ENCODE measurements at regions not wholly inside any gene's neighbourhood (a gene's known extent, or its start where the extent isn't known, plus 50 kb on each side); places are given as distances from the start of the nearest gene placed in this dataset.
"Not testable (repeated sequence)": the region's sequence is repeated elsewhere in the genome, so short reads cannot be mapped to it uniquely, and the experiment has no call there.

DNA sequence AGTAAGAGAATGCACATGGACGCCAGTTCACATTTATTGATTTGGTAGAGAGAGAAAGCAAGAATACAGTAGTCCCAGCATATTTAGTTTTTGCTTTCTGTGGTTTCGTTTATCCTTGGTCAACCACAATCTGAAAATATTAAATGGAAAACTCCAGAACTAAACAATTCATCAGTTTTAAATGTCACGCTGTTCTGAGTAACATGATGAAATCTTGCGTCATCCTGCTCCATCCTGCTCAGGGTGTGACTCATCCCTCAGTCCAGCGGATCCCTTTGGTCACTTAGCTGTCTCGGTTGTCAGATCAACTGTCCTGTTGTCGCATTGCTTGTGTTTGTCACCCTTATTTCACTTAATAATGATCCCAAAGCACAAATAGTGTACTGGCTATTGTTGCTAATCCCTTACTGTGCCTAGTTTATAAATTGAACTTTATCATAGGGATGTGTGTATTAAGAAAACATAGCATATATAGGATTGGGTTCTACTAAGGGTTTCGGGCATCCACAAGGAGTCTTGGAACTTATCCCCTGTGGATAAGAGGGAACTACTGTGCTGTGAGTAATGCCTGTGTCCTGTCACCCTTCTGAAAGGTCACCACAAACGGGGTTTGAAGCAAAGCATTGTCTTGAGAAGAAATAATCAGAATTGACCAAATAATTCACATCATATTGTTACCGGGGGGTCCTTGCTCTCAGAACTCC is 73.6 kb downstream of the OTUD1 start:
- H3K36me3 ChIP-seq, result no peaks in the 10 kb centered on the region
- intact Hi-C loops (cut with DNase I), result loop anchor here in 1 of 10 donors (10.0 kb wide), 1 partner anchor 348 kb away; no protein-coding TSS in a partner anchor
- no peak overlapping the region for H3K27ac ChIP-seq
- TF ChIP-seq, protein P1, sequence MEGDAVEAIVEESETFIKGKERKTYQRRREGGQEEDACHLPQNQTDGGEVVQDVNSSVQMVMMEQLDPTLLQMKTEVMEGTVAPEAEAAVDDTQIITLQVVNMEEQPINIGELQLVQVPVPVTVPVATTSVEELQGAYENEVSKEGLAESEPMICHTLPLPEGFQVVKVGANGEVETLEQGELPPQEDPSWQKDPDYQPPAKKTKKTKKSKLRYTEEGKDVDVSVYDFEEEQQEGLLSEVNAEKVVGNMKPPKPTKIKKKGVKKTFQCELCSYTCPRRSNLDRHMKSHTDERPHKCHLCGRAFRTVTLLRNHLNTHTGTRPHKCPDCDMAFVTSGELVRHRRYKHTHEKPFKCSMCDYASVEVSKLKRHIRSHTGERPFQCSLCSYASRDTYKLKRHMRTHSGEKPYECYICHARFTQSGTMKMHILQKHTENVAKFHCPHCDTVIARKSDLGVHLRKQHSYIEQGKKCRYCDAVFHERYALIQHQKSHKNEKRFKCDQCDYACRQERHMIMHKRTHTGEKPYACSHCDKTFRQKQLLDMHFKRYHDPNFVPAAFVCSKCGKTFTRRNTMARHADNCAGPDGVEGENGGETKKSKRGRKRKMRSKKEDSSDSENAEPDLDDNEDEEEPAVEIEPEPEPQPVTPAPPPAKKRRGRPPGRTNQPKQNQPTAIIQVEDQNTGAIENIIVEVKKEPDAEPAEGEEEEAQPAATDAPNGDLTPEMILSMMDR (IDR thresholded peaks at IDR 0.05), result no peak
- H3K4me1 ChIP-seq, result peaks cover 0 to 3% (median 0%) of the 10 kb centered on the region in 9 donors
- DNase-seq (no peak), ATAC-seq (no peak)
- H3K9me3 ChIP-seq, result no peaks in the 10 kb centered on the region
- 85% methylated on average over 10 of the region's 10 CpGs for WGBS, 2 donors
- H3K27me3 ChIP-seq, result no peaks in the 10 kb centered on the region
- H3K4me3 ChIP-seq, result no peak overlapping the region

DNA sequence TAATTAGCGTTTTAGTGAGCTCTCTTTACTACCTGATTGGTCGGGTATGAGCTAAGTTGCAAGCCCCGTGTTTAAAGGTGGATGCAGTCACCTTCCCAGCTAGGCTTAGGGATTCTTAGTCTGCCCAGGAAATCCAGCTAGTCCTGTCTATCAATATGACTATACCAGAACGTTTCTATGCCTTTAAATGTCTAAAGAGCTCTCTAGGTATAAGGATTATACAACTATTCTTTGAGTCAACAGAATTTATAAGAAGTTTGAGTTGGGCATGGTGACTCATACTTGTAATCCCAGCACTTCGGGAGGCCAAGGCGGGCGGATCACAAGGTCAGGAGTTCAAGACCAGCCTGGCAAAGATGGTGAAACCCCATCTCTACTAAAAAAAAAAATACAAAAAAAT is 74.7 kb downstream of the OTUD1 start:
- H3K27me3 ChIP-seq, DNase-seq, H3K9me3 ChIP-seq, H3K4me3 ChIP-seq, H3K36me3 ChIP-seq, H3K27ac ChIP-seq, ATAC-seq, H3K4me1 ChIP-seq: not testable (repeated sequence)
- WGBS, 2 donors, result 81% methylated on average over 7 of the region's 7 CpGs
- intact Hi-C loops (cut with DNase I), result loop anchor here in 1 of 10 donors (10.0 kb wide), 1 partner anchor 349 kb away; no protein-coding TSS in a partner anchor

DNA sequence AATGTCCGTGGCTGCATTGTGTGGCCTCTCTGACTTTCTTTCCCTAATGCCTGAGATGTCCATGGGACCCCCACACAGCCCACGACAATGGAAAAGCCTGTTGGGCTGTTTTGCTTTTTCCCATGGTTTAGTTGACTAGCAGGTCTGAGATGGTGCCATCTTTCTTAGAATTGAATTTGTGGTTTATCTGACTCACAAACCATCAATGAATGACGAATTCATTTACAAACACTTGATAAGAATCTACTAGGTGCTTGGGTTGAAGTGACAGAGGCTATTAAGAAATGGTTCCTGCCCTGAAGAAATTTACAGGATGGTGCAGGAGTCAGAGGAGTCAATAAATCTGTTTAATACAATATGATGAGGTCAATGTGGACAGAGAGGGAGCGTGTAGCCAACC is 75.4 kb downstream of the OTUD1 start:
- no peaks in the 10 kb centered on the region for H3K27me3 ChIP-seq
- intact Hi-C loops (cut with DNase I), result loop anchor here in 1 of 10 donors (10.0 kb wide), 1 partner anchor 350 kb away; no protein-coding TSS in a partner anchor
- DNase-seq, result no peak
- TF ChIP-seq, protein P1 (IDR thresholded peaks at IDR 0.05), result no peak
- no peak overlapping the region for H3K4me3 ChIP-seq
- no peak for ATAC-seq
- WGBS, 2 donors, result 75 to 79% methylated on average over 4 of the region's 4 CpGs
- peaks cover 0 to 3% (median 0%) of the 10 kb centered on the region in 9 donors for H3K4me1 ChIP-seq
- H3K27ac ChIP-seq, result no peak overlapping the region
- H3K9me3 ChIP-seq, result no peaks in the 10 kb centered on the region
- H3K36me3 ChIP-seq, result no peaks in the 10 kb centered on the region

DNA sequence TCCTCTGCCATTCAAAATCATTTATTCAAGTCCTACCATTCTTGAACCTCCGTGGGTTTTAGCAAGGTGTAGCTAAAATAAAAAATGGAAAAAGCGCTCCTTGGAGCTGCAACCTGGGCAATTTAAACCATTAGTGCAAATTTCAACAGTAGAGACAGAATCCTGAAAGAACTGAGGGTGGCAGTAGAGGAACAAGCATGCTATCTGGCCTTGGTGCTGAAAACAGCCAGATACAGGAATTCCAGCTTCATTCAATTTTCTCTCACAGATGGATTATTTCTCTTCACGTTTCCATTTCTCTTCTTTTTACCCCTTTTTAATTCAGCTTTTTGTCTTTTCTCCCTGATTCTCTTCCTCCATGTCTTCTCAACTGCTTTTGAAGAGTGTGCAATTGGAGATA is 77.7 kb downstream of the OTUD1 start:
- Histone ChIP-seq H3K27me3 (no peaks in the 10 kb centered on the region), H3K4me3 (no peak overlapping the region), H3K27ac (no peak overlapping the region), H3K36me3 (no peaks in the 10 kb centered on the region), H3K4me1 (peaks cover 0 to 3% (median 0%) of the 10 kb centered on the region in 9 donors), H3K9me3 (no peaks in the 10 kb centered on the region)
- no peak for DNase-seq
- ATAC-seq, result no peak
- intact Hi-C loops (cut with DNase I), result loop anchor here in 1 of 10 donors (10.0 kb wide), 1 partner anchor 352 kb away; no protein-coding TSS in a partner anchor
- WGBS, 2 donors, result 24 to 26% methylated on average over 3 of the region's 3 CpGs
- TF ChIP-seq, protein P1 (IDR thresholded peaks at IDR 0.05), result peak in 7 of 9 donors; percentile 8 to 58 (median 49)

DNA sequence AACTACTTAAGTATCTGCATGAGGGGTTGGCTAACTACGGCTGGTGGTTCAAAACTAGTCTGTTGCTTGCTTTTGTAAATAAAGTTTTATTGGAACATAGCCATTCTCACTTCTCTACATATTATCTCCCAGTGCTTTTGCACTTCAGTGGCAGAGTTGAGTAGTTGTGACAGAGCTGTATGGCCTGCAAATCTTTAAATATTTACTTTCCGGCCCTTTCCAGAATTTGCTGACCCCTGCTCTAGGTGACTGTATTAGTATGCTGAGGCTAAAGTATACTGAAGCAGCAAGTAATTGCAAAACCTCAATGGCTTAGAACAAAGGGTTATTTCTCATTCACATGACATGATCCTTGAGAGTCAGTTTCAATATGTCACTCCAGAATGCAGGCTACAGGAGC is 78.3 kb downstream of the OTUD1 start:
- Histone ChIP-seq H3K27ac (no peak overlapping the region), H3K36me3 (no peaks in the 10 kb centered on the region), H3K9me3 (no peaks in the 10 kb centered on the region), H3K27me3 (no peaks in the 10 kb centered on the region), H3K4me3 (no peak overlapping the region), H3K4me1 (peaks cover 0 to 1% (median 0%) of the 10 kb centered on the region in 9 donors)
- TF ChIP-seq, protein P1 (IDR thresholded peaks at IDR 0.05), result no peak
- WGBS, 2 donors, result 77 to 79% methylated on average over 2 of the region's 2 CpGs
- ATAC-seq (no peak), DNase-seq (no peak)
- intact Hi-C loops (cut with DNase I), result loop anchor here in 1 of 10 donors (10.0 kb wide), 1 partner anchor 352 kb away; no protein-coding TSS in a partner anchor

Data from heart right ventricle (tissue), 16 donors.